Ovary (tissue), 7 donors: ENCODE measurements at regions not wholly inside any gene's neighbourhood (a gene's known extent, or its start where the extent isn't known, plus 50 kb on each side); places are given as distances from the start of the nearest gene placed in this dataset.

Source experiments
- DNase-seq, 5 donors: peaks; one replicate each; pipeline ENCODE4 v3.0.0-alpha.2; 2019 to 2020
- H3K27ac ChIP-seq, 2 donors: fragments of 200-600 bp; one replicate each; pipeline versions ENCODE4 v1.5.1 to v1.8.0; 2019 to 2022
- H3K27me3 ChIP-seq: fragments of 200-600 bp; one replicate; pipeline ENCODE4 v1.8.0; 2022
- H3K36me3 ChIP-seq: fragments of 200-600 bp; sonication (generic); one replicate; pipeline ENCODE4 v1.5.1; 2019
- H3K4me1 ChIP-seq: one replicate; pipeline ENCODE4 v1.8.1; 2013; ENCODE audit warnings: mild to moderate bottlenecking, moderate library complexity; ENCODE audit not compliant: insufficient read depth
- H3K4me3 ChIP-seq: fragments of 200-600 bp; sonication (generic); one replicate; pipeline ENCODE4 v1.5.1; 2017
- H3K9me3 ChIP-seq, 2 donors: fragments of 200-600 bp in 1 of 2; sonication (generic) in 1 of 2; one replicate each; pipeline versions ENCODE4 v1.5.1 to v1.8.1; 2013 to 2019; ENCODE audit warnings: mild to moderate bottlenecking in 1 of 2, moderate library complexity in 1 of 2
- EP300 ChIP-seq: sonication (generic); formaldehyde crosslinking; IDR thresholded peaks from one replicate; pipeline ENCODE4 v1.6.1; 2017; ENCODE audit warnings: antibody characterized with exemption
- POLR2A ChIP-seq: fragments of 450-650 bp; IDR thresholded peaks from one replicate; pipeline ENCODE4 v1.6.1; 2017; ENCODE audit warnings: antibody characterized with exemption, mild to moderate bottlenecking, moderate library complexity
- WGBS, 3 donors: extraction: QIAGEN DNeasy Blood & Tissue Kit in 1 of 3; methylation state at CpG; one replicate each; pipeline versions ENCODE4 v1.1.5 to v1.1.7; 2013 to 2017; 5-methylcytosine and 5-hydroxymethylcytosine counted together
- intact Hi-C, 4 donors: fragments of 100-400 bp; cut with DNase I; formaldehyde crosslinking; loops; one replicate each; pipeline versions ENCODE4 v1.11.0 to v1.15.1; 2022 to 2023
- TF ChIP-seq, protein P1 (sequence below), 3 donors: fragments of 450-650 bp in 2 of 3; fragments of 200-600 bp in 1 of 3; IDR thresholded peaks; one replicate each; pipeline versions ENCODE4 v1.5.1 to v1.8.0; 2016 to 2022; ENCODE audit warnings: antibody characterized with exemption in 3 of 3, mild to moderate bottlenecking in 1 of 3
- donor health status: DM: no; HTN: no; CAD: no; lungs with moderate emphysema.
- donor health status: DM: no; HTN: no; CAD: no.
- donor health status: Bipolar disorder and iron deficiency.
- donor health status: DM: no; HTN: no; CAD: no.
- donor health status: DM: yes; HTN: yes; CAD: no.

DNA sequence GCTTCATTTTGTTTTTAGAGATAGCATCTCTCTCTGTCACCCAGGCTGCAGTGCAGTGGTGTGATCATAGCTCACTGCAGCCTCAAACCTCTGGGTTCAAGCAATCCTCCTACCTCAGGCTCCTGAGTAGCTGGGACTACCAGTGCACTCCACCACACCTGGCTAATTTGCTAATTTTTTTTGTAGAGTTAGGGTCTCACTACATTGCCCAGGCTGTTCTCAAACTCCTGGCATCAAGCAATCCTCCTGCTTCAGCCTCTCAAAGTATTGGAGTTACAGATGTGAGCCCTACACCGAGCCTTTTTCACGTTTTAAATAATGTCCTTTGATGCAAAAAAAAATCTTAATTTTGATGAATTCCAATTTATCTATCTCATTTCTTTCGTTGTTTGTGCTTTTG, 75.4 kb upstream of the LINC01488 start:
- TF ChIP-seq EP300, result no peak
- TF ChIP-seq POLR2A, result no peak
- TF ChIP-seq, protein P1, sequence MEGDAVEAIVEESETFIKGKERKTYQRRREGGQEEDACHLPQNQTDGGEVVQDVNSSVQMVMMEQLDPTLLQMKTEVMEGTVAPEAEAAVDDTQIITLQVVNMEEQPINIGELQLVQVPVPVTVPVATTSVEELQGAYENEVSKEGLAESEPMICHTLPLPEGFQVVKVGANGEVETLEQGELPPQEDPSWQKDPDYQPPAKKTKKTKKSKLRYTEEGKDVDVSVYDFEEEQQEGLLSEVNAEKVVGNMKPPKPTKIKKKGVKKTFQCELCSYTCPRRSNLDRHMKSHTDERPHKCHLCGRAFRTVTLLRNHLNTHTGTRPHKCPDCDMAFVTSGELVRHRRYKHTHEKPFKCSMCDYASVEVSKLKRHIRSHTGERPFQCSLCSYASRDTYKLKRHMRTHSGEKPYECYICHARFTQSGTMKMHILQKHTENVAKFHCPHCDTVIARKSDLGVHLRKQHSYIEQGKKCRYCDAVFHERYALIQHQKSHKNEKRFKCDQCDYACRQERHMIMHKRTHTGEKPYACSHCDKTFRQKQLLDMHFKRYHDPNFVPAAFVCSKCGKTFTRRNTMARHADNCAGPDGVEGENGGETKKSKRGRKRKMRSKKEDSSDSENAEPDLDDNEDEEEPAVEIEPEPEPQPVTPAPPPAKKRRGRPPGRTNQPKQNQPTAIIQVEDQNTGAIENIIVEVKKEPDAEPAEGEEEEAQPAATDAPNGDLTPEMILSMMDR (IDR thresholded peaks at IDR 0.05), result no peak
- Histone ChIP-seq H3K27ac (no peak overlapping the region), H3K9me3 (peaks cover 0 to 5% of the 10 kb centered on the region in 2 donors), H3K4me3 (no peak overlapping the region), H3K27me3 (no peaks in the 10 kb centered on the region), H3K36me3 (no peaks in the 10 kb centered on the region), H3K4me1 (no peaks in the 10 kb centered on the region)
- 80 to 84% (median 81%) methylated on average over 3 of the region's 3 CpGs for WGBS, 3 donors
- DNase-seq, result no peak
- intact Hi-C loops, result no loop called here

DNA sequence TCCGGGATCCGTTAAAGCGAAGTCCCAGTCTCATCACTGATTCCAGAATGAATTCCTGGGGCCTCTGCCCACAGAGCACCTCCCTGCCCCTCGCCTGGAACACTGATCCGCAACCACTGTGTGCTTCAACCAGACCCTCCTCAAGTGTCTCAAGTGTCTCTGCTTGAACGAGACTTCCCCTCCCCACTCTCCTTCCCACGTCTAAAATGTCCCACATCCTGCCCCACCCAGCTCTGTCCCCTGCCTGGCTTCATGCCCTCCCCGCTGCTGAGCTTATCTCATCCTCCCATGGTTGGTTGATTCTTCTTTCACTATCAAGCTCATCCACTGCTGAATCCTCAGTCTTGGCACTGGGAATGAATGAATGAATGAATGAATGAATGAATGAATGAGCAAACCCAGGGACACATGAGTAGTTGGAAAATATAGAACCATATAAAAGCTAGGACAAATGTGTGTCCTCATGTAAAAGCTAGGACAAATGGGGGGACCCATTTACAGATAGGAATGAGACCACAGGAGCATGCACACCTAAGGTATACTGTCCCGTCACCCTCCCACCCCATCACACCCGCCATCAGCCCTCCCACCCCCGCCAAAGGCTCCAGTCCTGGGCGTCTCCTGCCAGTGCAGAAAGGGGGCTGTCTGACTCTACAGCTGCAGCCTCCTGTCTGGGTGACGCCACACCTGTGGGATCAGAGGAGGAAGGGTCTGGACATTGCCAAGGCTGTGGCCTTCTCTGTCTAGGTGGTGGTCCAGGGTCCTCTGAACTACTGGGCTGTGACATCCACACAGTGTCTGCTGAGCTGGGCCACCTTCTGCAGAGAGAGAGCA, 71.4 kb upstream of the LINC01488 start:
- Histone ChIP-seq H3K27me3 (no peaks in the 10 kb centered on the region), H3K4me1 (no peaks in the 10 kb centered on the region), H3K4me3 (no peak overlapping the region), H3K36me3 (no peaks in the 10 kb centered on the region), H3K27ac (no peak overlapping the region), H3K9me3 (peaks cover 0 to 5% of the 10 kb centered on the region in 2 donors)
- TF ChIP-seq POLR2A, result no peak
- no peak for TF ChIP-seq EP300
- TF ChIP-seq, protein P1 (IDR thresholded peaks at IDR 0.05), result no peak
- DNase-seq, result no peak
- 63 to 72% (median 68%) methylated on average over 13 of the region's 13 CpGs for WGBS, 3 donors
- intact Hi-C loops, result no loop called here

DNA sequence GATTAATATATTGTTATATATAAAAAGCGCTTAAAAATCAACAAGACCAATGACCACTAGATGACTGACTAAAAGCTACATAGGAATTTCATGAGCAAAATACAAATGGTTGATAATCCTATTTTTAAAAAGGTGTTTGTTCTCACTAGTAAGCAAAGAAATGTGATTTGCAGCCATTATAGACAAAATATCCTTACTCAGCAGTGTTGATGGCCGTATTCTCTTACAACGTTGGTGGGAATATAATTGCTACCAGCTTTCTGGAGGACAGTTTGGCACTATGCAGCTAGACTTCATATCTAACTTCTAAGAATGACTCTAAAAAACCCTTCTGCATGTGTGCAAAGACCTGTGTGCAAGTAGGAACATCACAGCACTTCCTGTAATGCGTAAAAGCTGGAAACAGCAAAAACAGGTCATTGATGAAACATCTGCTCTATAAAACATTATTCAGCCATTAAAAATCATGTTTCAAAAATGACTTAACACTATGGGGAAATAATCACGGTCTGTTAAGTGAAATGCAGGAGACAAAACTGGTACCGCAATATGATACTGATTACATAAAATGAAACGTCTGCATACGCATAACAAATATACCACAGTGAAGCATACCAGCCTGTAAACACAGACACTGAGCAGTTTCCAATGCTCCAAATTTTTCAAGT, 70.1 kb upstream of the LINC01488 start:
- Histone ChIP-seq H3K4me1 (no peaks in the 10 kb centered on the region), H3K4me3 (no peak overlapping the region), H3K36me3 (no peaks in the 10 kb centered on the region), H3K27me3 (no peaks in the 10 kb centered on the region), H3K27ac (no peak overlapping the region), H3K9me3 (peaks cover 0 to 5% of the 10 kb centered on the region in 2 donors)
- TF ChIP-seq EP300 (no peak), POLR2A (no peak)
- TF ChIP-seq, protein P1 (IDR thresholded peaks at IDR 0.05), result no peak
- DNase-seq, result no peak
- intact Hi-C loops, result no loop called here
- WGBS, 3 donors, result 68 to 81% (median 80%) methylated on average over 8 of the region's 8 CpGs

DNA sequence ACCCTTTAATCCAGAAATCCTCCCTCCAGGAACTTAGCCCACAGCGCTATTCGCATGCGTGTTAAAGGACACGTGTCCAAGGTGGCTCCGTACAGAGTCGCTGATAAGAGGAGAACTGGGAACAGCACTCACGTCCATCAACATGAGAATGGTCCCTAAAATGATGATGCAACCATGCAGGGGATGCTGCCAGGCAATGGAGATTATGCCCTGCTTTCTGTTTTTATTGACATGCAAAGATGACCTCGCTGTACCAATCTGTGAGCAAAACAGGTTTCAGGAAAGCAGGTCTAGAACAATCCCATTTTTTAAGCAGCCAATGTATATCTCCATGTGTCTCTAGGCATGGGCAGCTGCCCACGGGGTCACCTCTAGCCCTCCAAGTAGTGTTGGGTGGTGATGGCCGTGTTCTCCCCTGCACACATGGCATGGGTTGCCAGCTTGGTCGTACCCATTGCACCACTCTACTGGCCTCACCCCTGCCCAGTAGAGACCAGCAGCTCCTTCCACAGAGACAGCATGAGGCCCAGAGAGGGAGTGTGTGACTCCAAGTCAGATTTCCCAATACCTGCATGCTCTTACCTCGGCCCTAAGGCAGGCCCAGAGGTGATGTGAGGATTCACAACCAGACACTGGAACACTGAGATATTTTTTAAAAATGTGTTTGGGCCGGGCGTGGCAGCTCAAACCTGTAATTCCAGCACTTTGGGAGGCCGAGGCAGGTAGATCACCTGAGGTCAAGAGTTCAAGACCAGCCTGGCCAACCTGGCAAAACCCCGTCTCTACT, 68.3 kb upstream of the LINC01488 start:
- intact Hi-C loops, result no loop called here

More for the DNA sequence above, 68.3 kb upstream of the LINC01488 start:
- H3K27ac ChIP-seq, result no peak overlapping the region
- no peak overlapping the region for H3K4me3 ChIP-seq
- TF ChIP-seq, protein P1 (IDR thresholded peaks at IDR 0.05), result no peak
- TF ChIP-seq EP300, result no peak
- no peak for TF ChIP-seq POLR2A
- no peaks in the 10 kb centered on the region for H3K27me3 ChIP-seq
- WGBS, 3 donors, result 86 to 88% (median 88%) methylated on average over 16 of the region's 16 CpGs
- DNase-seq, result no peak
- H3K9me3 ChIP-seq, result peaks cover 0 to 5% of the 10 kb centered on the region in 2 donors
- H3K4me1 ChIP-seq, result no peaks in the 10 kb centered on the region
- H3K36me3 ChIP-seq, result no peaks in the 10 kb centered on the region
